Body of pancreas (tissue), 4 donors: ENCODE measurements at regions not wholly inside any gene's neighbourhood (a gene's known extent, or its start where the extent isn't known, plus 50 kb on each side); places are given as distances from the start of the nearest gene placed in this dataset.

Experiments used
- POLR2A ChIP-seq, 3 donors: fragments of 450-650 bp; IDR thresholded peaks; one replicate each; pipeline ENCODE4 v1.6.1; 2016; ENCODE audit warnings: antibody characterized with exemption in 3 of 3, mild to moderate bottlenecking in 2 of 3
- TF ChIP-seq, protein P1 (sequence below), 7 experiments: fragments of 450-650 bp in 4 of 7; fragments of 200-600 bp in 3 of 7; sonication (generic) in 3 of 7; IDR thresholded peaks; one replicate each; pipeline ENCODE4 v1.5.1; 2016 to 2019; ENCODE audit warnings: antibody characterized with exemption in 7 of 7

DNA sequence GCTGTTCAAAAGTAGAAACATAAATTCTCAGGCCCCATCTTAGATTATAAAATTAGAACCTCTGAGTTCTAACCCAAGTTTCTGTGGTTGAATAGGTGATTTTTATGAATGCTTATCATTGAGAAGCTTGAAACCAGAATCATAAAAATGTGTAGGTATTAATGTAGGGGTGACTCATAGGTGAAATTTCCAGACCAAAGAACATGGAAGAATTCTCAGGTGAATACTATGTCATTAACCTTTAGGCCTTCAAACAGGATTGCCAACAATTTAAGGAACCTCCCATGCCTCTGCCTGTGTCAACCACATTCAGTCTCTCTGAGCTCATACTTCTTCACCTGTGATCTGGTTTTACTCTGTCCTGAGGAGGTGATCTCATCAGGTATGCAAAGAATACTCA lies 177.8 kb downstream of the NPFFR2 start:
- TF ChIP-seq, protein P1, sequence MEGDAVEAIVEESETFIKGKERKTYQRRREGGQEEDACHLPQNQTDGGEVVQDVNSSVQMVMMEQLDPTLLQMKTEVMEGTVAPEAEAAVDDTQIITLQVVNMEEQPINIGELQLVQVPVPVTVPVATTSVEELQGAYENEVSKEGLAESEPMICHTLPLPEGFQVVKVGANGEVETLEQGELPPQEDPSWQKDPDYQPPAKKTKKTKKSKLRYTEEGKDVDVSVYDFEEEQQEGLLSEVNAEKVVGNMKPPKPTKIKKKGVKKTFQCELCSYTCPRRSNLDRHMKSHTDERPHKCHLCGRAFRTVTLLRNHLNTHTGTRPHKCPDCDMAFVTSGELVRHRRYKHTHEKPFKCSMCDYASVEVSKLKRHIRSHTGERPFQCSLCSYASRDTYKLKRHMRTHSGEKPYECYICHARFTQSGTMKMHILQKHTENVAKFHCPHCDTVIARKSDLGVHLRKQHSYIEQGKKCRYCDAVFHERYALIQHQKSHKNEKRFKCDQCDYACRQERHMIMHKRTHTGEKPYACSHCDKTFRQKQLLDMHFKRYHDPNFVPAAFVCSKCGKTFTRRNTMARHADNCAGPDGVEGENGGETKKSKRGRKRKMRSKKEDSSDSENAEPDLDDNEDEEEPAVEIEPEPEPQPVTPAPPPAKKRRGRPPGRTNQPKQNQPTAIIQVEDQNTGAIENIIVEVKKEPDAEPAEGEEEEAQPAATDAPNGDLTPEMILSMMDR (IDR thresholded peaks at IDR 0.05), result no peak
- no peak for TF ChIP-seq POLR2A (IDR thresholded peaks at IDR 0.05)
